HepG2 (cell line): ENCODE measurements at regions not wholly inside any gene's neighbourhood (a gene's known extent, or its start where the extent isn't known, plus 50 kb on each side); places are given as distances from the start of the nearest gene placed in this dataset.
A peak's percentile ranks its signal among the peaks of the same experiment; 100 is the strongest.

Experiments
- ATAC-seq: fragments of 200-7000 bp; cut with Tn5 transposase; 3 replicates; pipeline ENCODE4 v1.9.1; 2020; ENCODE audit warnings: mild to moderate bottlenecking, moderate library complexity
- BruUV-seq: library from RNA; stranded (reverse); fragments of 400-500 nt; replicated peaks from 2 replicates; lab custom pipeline; 2021; lab: Mats Ljungman, UMichigan
- CTCF ChIA-PET: fragments of 300-600 bp; formaldehyde crosslinking; extraction: SDS; loops from one replicate; lab custom pipeline; 2021; ENCODE audit warnings: low total read pairs, inconsistent platforms, low intra/inter-chr PET ratio; lab: Yijun Ruan, JAX
- POLR2A ChIA-PET: fragments of 350-600 bp; sonication (Branson Sonifier 250); formaldehyde crosslinking; loops from one replicate; lab custom pipeline; 2020; ENCODE audit warnings: antibody characterized with exemption, inconsistent platforms; lab: Yijun Ruan, JAX
- DNase-seq: peaks from one replicate; pipeline ENCODE4 v3.0.0-alpha.2; 2015; ENCODE audit warnings: low spot score
- FAIRE-seq: peaks from 3 replicates; lab custom pipeline; 2011; peaks lifted over from hg19 to GRCh38; lab: Jason Lieb, UNC
- H2AFZ ChIP-seq: one replicate; pipeline ENCODE4 v1.6.1; 2011; ENCODE audit warnings: low read length, inconsistent platforms
- H3K27ac ChIP-seq: fragments of 300-600 bp; 3 replicates; pipeline ENCODE4 v1.8.0; 2011; ENCODE audit warnings: mixed run types, mild to moderate bottlenecking, mixed read lengths, low read length, inconsistent platforms; ENCODE audit not compliant: insufficient read depth; ENCODE audit errors: extremely low read length
- H3K27me3 ChIP-seq, 2 experiments: fragments of 200-600 bp in 1 of 2; 2 replicates in 1 of 2; 3 replicates in 1 of 2; pipeline versions ENCODE4 v1.6.0 to v1.8.0; 2011; ENCODE audit warnings: low read length in 2 of 2, mild to moderate bottlenecking in 2 of 2, moderate library complexity in 2 of 2, inconsistent platforms in 1 of 2; ENCODE audit not compliant: insufficient read depth in 2 of 2, control insufficient read depth in 1 of 2
- H3K36me3 ChIP-seq, 2 experiments: fragments of 200-600 bp in 1 of 2; replicated peaks in 1 of 2; 2 replicates in 1 of 2; 3 replicates in 1 of 2; pipeline versions ENCODE4 v1.5.1 to v1.8.0; 2011; ENCODE audit warnings: low read length in 2 of 2, inconsistent platforms in 1 of 2; ENCODE audit not compliant: insufficient read depth in 2 of 2, control insufficient read depth in 1 of 2
- H3K4me1 ChIP-seq: 2 replicates; pipeline ENCODE4 v1.5.1; 2012; ENCODE audit warnings: low read length, inconsistent platforms; ENCODE audit not compliant: insufficient read depth
- H3K4me2 ChIP-seq: 2 replicates; pipeline ENCODE4 v1.6.0; 2011; ENCODE audit warnings: low read depth, low read length, inconsistent platforms
- H3K4me3 ChIP-seq, 3 experiments: fragments of 200-600 bp in 1 of 3; sonication (generic), shearing (Covaris generic) in 1 of 3; replicated peaks in 1 of 3; 2 replicates each; pipeline ENCODE4 v1.5.1; 2011 to 2016; ENCODE audit warnings: low read length in 3 of 3, inconsistent platforms in 2 of 3, low read depth in 2 of 3, mild to moderate bottlenecking in 2 of 3, control low read depth in 1 of 3, mixed read lengths in 1 of 3; ENCODE audit not compliant: insufficient read depth in 1 of 3
- H3K79me2 ChIP-seq: one replicate; pipeline ENCODE4 v1.6.1; 2011; ENCODE audit warnings: low read length, inconsistent platforms; ENCODE audit not compliant: insufficient read depth
- H3K9ac ChIP-seq: 2 replicates; pipeline ENCODE4 v1.6.0; 2011; ENCODE audit warnings: mild to moderate bottlenecking, low read depth, low read length, inconsistent platforms; ENCODE audit not compliant: insufficient read depth
- H3K9me3 ChIP-seq: 2 replicates; pipeline ENCODE4 v1.5.1; 2012; ENCODE audit warnings: mild to moderate bottlenecking, low read length
- H4K20me1 ChIP-seq: 2 replicates; pipeline ENCODE4 v1.6.0; 2011; ENCODE audit warnings: inconsistent platforms, mild to moderate bottlenecking, low read length, moderate library complexity; ENCODE audit not compliant: insufficient read depth
- ETV6 ChIP-seq: sonication (generic); formaldehyde crosslinking; conservative IDR thresholded peaks from 2 replicates; pipeline ENCODE4 v1.4.0; 2020; ENCODE audit warnings: missing genetic modification reagents
- GATAD2A ChIP-seq: IDR thresholded peaks from 2 replicates; pipeline ENCODE4 v1.6.1; 2016
- SOX5 ChIP-seq: IDR thresholded peaks from 2 replicates; pipeline ENCODE4 v1.6.1; 2016; ENCODE audit warnings: borderline replicate concordance
- TCF7 ChIP-seq: sonication (generic); IDR thresholded peaks from 2 replicates; pipeline ENCODE4 v1.6.1; 2016; ENCODE audit warnings: antibody characterized with exemption, low read depth
- ZNF792 ChIP-seq: IDR thresholded peaks from 2 replicates; pipeline ENCODE4 v1.6.1; 2016
- WGBS: methylation state at CpG from one replicate; pipeline ENCODE4 v1.1.6; 2017; ENCODE audit warnings: low lambda C conversion rate; 5-methylcytosine and 5-hydroxymethylcytosine counted together
- in situ Hi-C: cut with HindIII; loops from 2 replicates; pipeline ENCODE4 v1.10.0; 2017; ENCODE audit warnings: low pct_unique_long_range_greater_than_20kb; ENCODE audit not compliant: extremely low pct_ligation_motif_present
- intact Hi-C: fragments of 100-400 bp; cut with micrococcal nuclease; formaldehyde crosslinking; loops from one replicate; pipeline ENCODE4 v1.10.0; 2022; ENCODE audit not compliant: unreplicated experiment
- TF ChIP-seq, protein P1 (sequence below): sonication (generic); formaldehyde crosslinking; IDR thresholded peaks from 2 replicates; pipeline ENCODE4 v1.4.0; 2020; ENCODE audit warnings: missing genetic modification reagents
- TF ChIP-seq, protein P2 (sequence below): sonication (generic); formaldehyde crosslinking; IDR thresholded peaks from 2 replicates; pipeline ENCODE4 v1.4.0; 2020; ENCODE audit warnings: mild to moderate bottlenecking, missing genetic modification reagents

DNA sequence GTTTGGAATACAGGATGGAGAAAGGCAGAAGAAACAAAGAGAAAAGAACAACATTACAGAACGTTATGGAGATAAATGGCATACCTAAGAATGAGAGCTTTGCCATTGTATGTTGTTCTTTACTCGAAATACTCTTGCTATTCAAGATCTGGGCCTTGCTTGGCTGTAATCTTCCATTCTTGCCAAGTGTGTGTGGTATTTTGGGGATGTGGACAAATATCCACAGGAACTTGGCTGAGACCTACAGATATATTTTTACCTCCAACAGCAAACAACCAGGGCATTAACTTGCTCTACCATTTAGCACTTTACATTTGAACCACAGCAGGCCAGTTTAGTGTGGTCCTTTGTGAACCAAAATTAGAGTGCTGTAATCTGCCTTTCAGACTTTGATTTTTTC is 76.3 kb downstream of the DKK1 start (continued):
- TF ChIP-seq, protein P1, sequence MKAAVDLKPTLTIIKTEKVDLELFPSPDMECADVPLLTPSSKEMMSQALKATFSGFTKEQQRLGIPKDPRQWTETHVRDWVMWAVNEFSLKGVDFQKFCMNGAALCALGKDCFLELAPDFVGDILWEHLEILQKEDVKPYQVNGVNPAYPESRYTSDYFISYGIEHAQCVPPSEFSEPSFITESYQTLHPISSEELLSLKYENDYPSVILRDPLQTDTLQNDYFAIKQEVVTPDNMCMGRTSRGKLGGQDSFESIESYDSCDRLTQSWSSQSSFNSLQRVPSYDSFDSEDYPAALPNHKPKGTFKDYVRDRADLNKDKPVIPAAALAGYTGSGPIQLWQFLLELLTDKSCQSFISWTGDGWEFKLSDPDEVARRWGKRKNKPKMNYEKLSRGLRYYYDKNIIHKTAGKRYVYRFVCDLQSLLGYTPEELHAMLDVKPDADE (CRISPR knock-in tag): no peak
- TF ChIP-seq ETV6 (CRISPR knock-in tag) (no peak), GATAD2A (CRISPR knock-in tag) (no peak)
- TF ChIP-seq, protein P2, sequence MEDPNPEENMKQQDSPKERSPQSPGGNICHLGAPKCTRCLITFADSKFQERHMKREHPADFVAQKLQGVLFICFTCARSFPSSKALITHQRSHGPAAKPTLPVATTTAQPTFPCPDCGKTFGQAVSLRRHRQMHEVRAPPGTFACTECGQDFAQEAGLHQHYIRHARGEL (CRISPR knock-in tag): no peak

DNA sequence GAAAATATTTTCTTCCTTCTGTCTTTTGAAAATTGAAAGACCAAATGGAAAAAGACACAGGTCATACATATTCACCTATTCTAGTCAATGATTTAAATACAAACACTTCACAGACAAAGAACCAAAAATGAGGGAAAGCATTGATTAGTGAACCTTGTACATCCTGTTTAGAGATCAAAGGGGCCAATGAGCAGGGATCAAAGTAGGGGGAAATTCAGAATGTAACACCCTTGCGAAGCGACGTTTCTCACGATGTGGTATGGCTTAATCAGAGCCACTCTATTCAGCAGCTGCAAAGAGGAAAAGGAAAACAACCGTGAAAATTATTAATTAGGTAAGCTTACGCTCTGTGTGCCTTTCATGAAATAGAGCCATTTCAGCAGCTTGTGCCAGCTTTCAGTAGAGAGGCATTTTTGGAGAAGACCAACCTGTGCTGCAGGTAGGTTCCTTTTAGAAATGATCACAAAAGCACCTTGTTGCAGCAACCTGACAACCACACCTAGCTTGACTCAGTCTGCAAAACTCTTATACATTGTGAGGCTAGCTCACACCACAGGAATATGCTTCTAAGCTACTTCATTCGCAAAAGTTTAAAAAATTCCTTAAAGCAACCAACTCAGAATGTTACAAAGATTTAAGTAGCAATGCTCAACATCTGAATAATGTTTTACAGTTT is 78.0 kb downstream of the DKK1 start:
- CTCF ChIA-PET: no interaction called here
- BruUV-seq: no TSS peak
- peaks cover 7% of the 10 kb centered on the region; the same call in 1 of the 2 replicates for H3K4me1 ChIP-seq
- no peak overlapping the region for H3K27ac ChIP-seq
- no peaks in the 10 kb centered on the region for H3K36me3 ChIP-seq
- no peak overlapping the region for H3K9ac ChIP-seq
- no peaks in the 10 kb centered on the region for H4K20me1 ChIP-seq
- H2AFZ ChIP-seq: no peak overlapping the region
- in situ Hi-C loops: no loop called here
- H3K79me2 ChIP-seq: no peaks in the 10 kb centered on the region
- TF ChIP-seq SOX5 (CRISPR knock-in tag) (0 out of 2 replicates have a peak, but pooled peaks have one; percentile 34), TCF7 (peak; percentile 54), ZNF792 (no peak)
- TF ChIP-seq, all 625 proteins: peak for 2
- no peak overlapping the region for H3K4me2 ChIP-seq
- H3K27me3 ChIP-seq: no peaks in the 10 kb centered on the region
- no peak for ATAC-seq
- no peak for DNase-seq
- H3K4me3 ChIP-seq: no peak overlapping the region
- POLR2A ChIA-PET: no interaction called here
- H3K9me3 ChIP-seq: no peaks in the 10 kb centered on the region
- intact Hi-C loops: no loop called here
- FAIRE-seq: no peak
- 66% methylated on average over 7 of the region's 7 CpGs for WGBS
